ENCODE measurements at regions not wholly inside any gene's neighbourhood (a gene's known extent, or its start where the extent isn't known, plus 50 kb on each side); places are given as distances from the start of the nearest gene placed in this dataset.

- ChIA-PET POLR2A (no interaction called here), CTCF (no interaction called here)
- Mint-ChIP-seq H3K27me3 (peaks cover 1% of the 10 kb centered on the region), H3K36me3 (ENCODE audit: low read depth) (no peaks in the 10 kb centered on the region), H3K4me3 (no peak overlapping the region), H3K4me1 (no peaks in the 10 kb centered on the region), H3K9me3 (no peaks in the 10 kb centered on the region), H3K27ac (no peak overlapping the region)
- intact Hi-C loops (cut with micrococcal nuclease), result no loop called here
- ATAC-seq (ENCODE audit: low read depth) (no peak), DNase-seq (no peak)
- no peak for TF ChIP-seq CTCF (IDR thresholded peaks at IDR 0.05)
Measured at GRCh38 chr6:85112540-85112939, 337.3 kb upstream of the NT5E start.

- Mint-ChIP-seq H3K27ac (no peak overlapping the region), H3K36me3 (ENCODE audit: low read depth) (no peaks in the 10 kb centered on the region), H3K27me3 (peaks cover 1% of the 10 kb centered on the region), H3K4me1 (no peaks in the 10 kb centered on the region), H3K9me3 (no peaks in the 10 kb centered on the region), H3K4me3 (no peak overlapping the region)
- no peak for DNase-seq
- intact Hi-C loops (cut with micrococcal nuclease), result no loop called here
- no peak for ATAC-seq (ENCODE audit: low read depth)
- no peak for TF ChIP-seq CTCF (IDR thresholded peaks at IDR 0.05)
- POLR2A ChIA-PET, result no interaction called here
- CTCF ChIA-PET, result no interaction called here
Measured at GRCh38 chr6:85111481-85112011, 338.3 kb upstream of the NT5E start.

GRCh38 chr6:85110943-85111342, 338.9 kb upstream of the NT5E start:
- Mint-ChIP-seq H3K27me3 (peaks cover 1% of the 10 kb centered on the region), H3K9me3 (no peaks in the 10 kb centered on the region), H3K4me1 (no peaks in the 10 kb centered on the region), H3K4me3 (no peak overlapping the region), H3K27ac (no peak overlapping the region), H3K36me3 (ENCODE audit: low read depth) (no peaks in the 10 kb centered on the region)
- ChIA-PET CTCF (no interaction called here), POLR2A (no interaction called here)
- TF ChIP-seq CTCF (IDR thresholded peaks at IDR 0.05), result no peak
- no peak for ATAC-seq (ENCODE audit: low read depth)
- intact Hi-C loops (cut with micrococcal nuclease), result no loop called here
- DNase-seq, result no peak

GRCh38 chr6:85107701-85108100, 342.2 kb upstream of the NT5E start:
- intact Hi-C loops (cut with micrococcal nuclease), result no loop called here
- ChIA-PET CTCF (no interaction called here), POLR2A (no interaction called here)
- peaks cover 2% of the 10 kb centered on the region for H3K9me3 Mint-ChIP-seq
- TF ChIP-seq CTCF (IDR thresholded peaks at IDR 0.05), result no peak
- H3K27me3 Mint-ChIP-seq, result peaks cover 1% of the 10 kb centered on the region
- no peak overlapping the region for H3K4me3 Mint-ChIP-seq
- DNase-seq, result no peak
- H3K4me1 Mint-ChIP-seq, result no peaks in the 10 kb centered on the region
- no peak overlapping the region for H3K27ac Mint-ChIP-seq
- no peaks in the 10 kb centered on the region for H3K36me3 Mint-ChIP-seq (ENCODE audit: low read depth)
- ATAC-seq (ENCODE audit: low read depth), result no peak

GRCh38 chr6:85096976-85097375, 332.6 kb upstream of the TBX18 start:
- DNase-seq, result no peak
- intact Hi-C loops (cut with micrococcal nuclease), result no loop called here
- TF ChIP-seq CTCF (IDR thresholded peaks at IDR 0.05), result no peak
- ATAC-seq (ENCODE audit: low read depth), result no peak
- no peaks in the 10 kb centered on the region for H3K4me1 Mint-ChIP-seq
- no peaks in the 10 kb centered on the region for H3K27me3 Mint-ChIP-seq
- H3K27ac Mint-ChIP-seq, result no peak overlapping the region
- POLR2A ChIA-PET, result no interaction called here
- H3K36me3 Mint-ChIP-seq (ENCODE audit: low read depth), result no peaks in the 10 kb centered on the region
- no peak overlapping the region for H3K4me3 Mint-ChIP-seq
- CTCF ChIA-PET, result no interaction called here
- H3K9me3 Mint-ChIP-seq, result peaks cover 18% of the 10 kb centered on the region

All from activated B cell treated with CpG ODN at 0.5 μM for 24 hours (primary cell).